Mesothelial cell of epicardium (in vitro differentiated cells): ENCODE measurements at regions not wholly inside any gene's neighbourhood (a gene's known extent, or its start where the extent isn't known, plus 50 kb on each side); places are given as distances from the start of the nearest gene placed in this dataset.
A peak's percentile ranks its signal among the peaks of the same experiment; 100 is the strongest.

Experiments
- DNase-seq, 2 experiments: peaks; one replicate each; pipeline ENCODE4 v3.0.0; 2021; ENCODE audit warnings: low spot score in 2 of 2; ENCODE audit not compliant: unreplicated experiment in 2 of 2
- H3K27ac Mint-ChIP-seq: 2 replicates; pipeline ENCODE4 v1.8.0; 2021; ENCODE audit warnings: mixed read lengths
- H3K27me3 Mint-ChIP-seq: 2 replicates; pipeline ENCODE4 v1.8.0; 2021; ENCODE audit warnings: low read depth, mixed read lengths
- H3K36me3 Mint-ChIP-seq: 2 replicates; pipeline ENCODE4 v1.8.0; 2021; ENCODE audit warnings: mixed read lengths
- H3K4me1 Mint-ChIP-seq: 2 replicates; pipeline ENCODE4 v1.8.0; 2021; ENCODE audit warnings: mixed read lengths
- H3K4me3 Mint-ChIP-seq: 2 replicates; pipeline ENCODE4 v1.8.0; 2021; ENCODE audit warnings: mild to moderate bottlenecking, moderate library complexity, mixed read lengths
- H3K9me3 Mint-ChIP-seq: 2 replicates; pipeline ENCODE4 v1.8.0; 2021; ENCODE audit warnings: mixed read lengths
- CTCF ChIP-seq: fragments of 200-600 bp; sonication (generic); IDR thresholded peaks from one replicate; pipeline ENCODE4 v1.5.0; 2021; ENCODE audit warnings: antibody characterized with exemption; ENCODE audit not compliant: unreplicated experiment

GRCh38 chr5:33297760-33298216 lies 143.0 kb upstream of the TARS1 start:
- no peak overlapping the region for H3K4me3 Mint-ChIP-seq
- peaks cover 29% of the 10 kb centered on the region for H3K4me1 Mint-ChIP-seq
- TF ChIP-seq CTCF: no peak
- no peak for DNase-seq
- H3K27me3 Mint-ChIP-seq: peaks cover 47% of the 10 kb centered on the region
- H3K9me3 Mint-ChIP-seq: no peaks in the 10 kb centered on the region
- no peak overlapping the region for H3K27ac Mint-ChIP-seq
- no peaks in the 10 kb centered on the region for H3K36me3 Mint-ChIP-seq

- peaks cover 44% of the 10 kb centered on the region for H3K4me1 Mint-ChIP-seq
- H3K27me3 Mint-ChIP-seq: peaks cover 29% of the 10 kb centered on the region
- no peaks in the 10 kb centered on the region for H3K36me3 Mint-ChIP-seq
- DNase-seq: no peak
- H3K4me3 Mint-ChIP-seq: no peak overlapping the region
- H3K9me3 Mint-ChIP-seq: no peaks in the 10 kb centered on the region
- peak overlapping the region; percentile 27 for H3K27ac Mint-ChIP-seq
- TF ChIP-seq CTCF: no peak
Measured at GRCh38 chr5:33299621-33300208, 141.1 kb upstream of the TARS1 start.

- no peak for DNase-seq
- H3K27ac Mint-ChIP-seq: peak overlapping the region; percentile 67
- H3K36me3 Mint-ChIP-seq: no peaks in the 10 kb centered on the region
- peaks cover 45% of the 10 kb centered on the region for H3K4me1 Mint-ChIP-seq
- H3K9me3 Mint-ChIP-seq: no peaks in the 10 kb centered on the region
- TF ChIP-seq CTCF: no peak
- H3K27me3 Mint-ChIP-seq: peaks cover 27% of the 10 kb centered on the region
- H3K4me3 Mint-ChIP-seq: no peak overlapping the region
Measured at GRCh38 chr5:33300209-33300742, 140.5 kb upstream of the TARS1 start.

GRCh38 chr5:33303579-33304095 lies 137.1 kb upstream of the TARS1 start:
- DNase-seq: no peak
- Mint-ChIP-seq H3K4me1 (peaks cover 61% of the 10 kb centered on the region), H3K27me3 (peaks cover 14% of the 10 kb centered on the region), H3K9me3 (no peaks in the 10 kb centered on the region), H3K36me3 (no peaks in the 10 kb centered on the region), H3K27ac (no peak overlapping the region), H3K4me3 (no peak overlapping the region)
- no peak for TF ChIP-seq CTCF

GRCh38 chr5:33304601-33305000 lies 136.2 kb upstream of the TARS1 start:
- Mint-ChIP-seq H3K27ac (no peak overlapping the region), H3K36me3 (no peaks in the 10 kb centered on the region), H3K4me1 (peaks cover 59% of the 10 kb centered on the region), H3K9me3 (no peaks in the 10 kb centered on the region), H3K27me3 (peaks cover 18% of the 10 kb centered on the region), H3K4me3 (no peak overlapping the region)
- TF ChIP-seq CTCF: no peak
- DNase-seq: no peak
